GM23338 (cell line): ENCODE measurements at regions not wholly inside any gene's neighbourhood (a gene's known extent, or its start where the extent isn't known, plus 50 kb on each side); places are given as distances from the start of the nearest gene placed in this dataset.

ENCODE experiments used
- CREB1 ChIP-seq: fragments of 250-450 bp; sonication (Bioruptor Pico); IDR thresholded peaks from 2 replicates; pipeline ENCODE4 v1.5.0; 2020; ENCODE audit warnings: low read depth, mild to moderate bottlenecking, moderate library complexity
- EZH2phosphoT487 ChIP-seq: fragments of 200-600 bp; sonication (generic); IDR thresholded peaks from one replicate; pipeline ENCODE4 v1.8.1; 2018; ENCODE audit warnings: antibody characterized with exemption; ENCODE audit not compliant: unreplicated experiment
- POLR2AphosphoS5 ChIP-seq: IDR thresholded peaks from 2 replicates; pipeline ENCODE4 v1.6.1; 2016; ENCODE audit warnings: antibody characterized with exemption, low read depth
- TF ChIP-seq, protein P1 (sequence below), 2 experiments: fragments of 200-600 bp in 1 of 2; sonication (generic) in 1 of 2; conservative IDR thresholded peaks; 2 replicates each; pipeline versions ENCODE4 v1.5.1 to v1.6.1; 2016 to 2017; ENCODE audit warnings: antibody characterized with exemption in 2 of 2, low read depth in 2 of 2, mild to moderate bottlenecking in 2 of 2, moderate library complexity in 1 of 2

DNA sequence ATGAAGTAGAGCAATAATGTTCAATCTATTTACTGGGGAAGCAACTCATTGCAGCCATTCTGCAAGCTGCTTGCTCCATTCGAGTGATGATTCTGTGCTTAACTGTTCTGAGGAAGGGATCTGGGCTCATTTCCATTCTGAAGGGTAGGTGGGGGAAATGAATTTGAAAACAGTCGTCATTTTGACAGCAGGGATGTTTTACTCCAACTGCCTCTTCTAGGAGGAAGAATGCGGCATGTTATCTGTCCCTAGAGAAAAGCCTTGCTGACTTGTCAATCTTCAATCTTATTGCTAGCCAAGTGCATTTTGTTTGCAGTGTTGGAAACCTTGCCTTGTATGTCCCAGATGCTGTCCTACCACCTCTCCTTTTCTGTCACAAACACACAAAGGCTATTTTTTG is 105.9 kb downstream of the PRDM13 start:
- TF ChIP-seq EZH2phosphoT487 = no peak
- TF ChIP-seq POLR2AphosphoS5 = no peak
- TF ChIP-seq, protein P1, sequence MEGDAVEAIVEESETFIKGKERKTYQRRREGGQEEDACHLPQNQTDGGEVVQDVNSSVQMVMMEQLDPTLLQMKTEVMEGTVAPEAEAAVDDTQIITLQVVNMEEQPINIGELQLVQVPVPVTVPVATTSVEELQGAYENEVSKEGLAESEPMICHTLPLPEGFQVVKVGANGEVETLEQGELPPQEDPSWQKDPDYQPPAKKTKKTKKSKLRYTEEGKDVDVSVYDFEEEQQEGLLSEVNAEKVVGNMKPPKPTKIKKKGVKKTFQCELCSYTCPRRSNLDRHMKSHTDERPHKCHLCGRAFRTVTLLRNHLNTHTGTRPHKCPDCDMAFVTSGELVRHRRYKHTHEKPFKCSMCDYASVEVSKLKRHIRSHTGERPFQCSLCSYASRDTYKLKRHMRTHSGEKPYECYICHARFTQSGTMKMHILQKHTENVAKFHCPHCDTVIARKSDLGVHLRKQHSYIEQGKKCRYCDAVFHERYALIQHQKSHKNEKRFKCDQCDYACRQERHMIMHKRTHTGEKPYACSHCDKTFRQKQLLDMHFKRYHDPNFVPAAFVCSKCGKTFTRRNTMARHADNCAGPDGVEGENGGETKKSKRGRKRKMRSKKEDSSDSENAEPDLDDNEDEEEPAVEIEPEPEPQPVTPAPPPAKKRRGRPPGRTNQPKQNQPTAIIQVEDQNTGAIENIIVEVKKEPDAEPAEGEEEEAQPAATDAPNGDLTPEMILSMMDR (conservative IDR thresholded peaks at IDR 0.05; ENCODE audit: low read depth in 2 of 2) = no peak
- no peak for TF ChIP-seq CREB1 (CRISPR knock-in tag)
